ENCODE measurements at regions not wholly inside any gene's neighbourhood (a gene's known extent, or its start where the extent isn't known, plus 50 kb on each side); places are given as distances from the start of the nearest gene placed in this dataset.
"Not testable (repeated sequence)": the region's sequence is repeated elsewhere in the genome, so short reads cannot be mapped to it uniquely, and the experiment has no call there.

GRCh38 chr7:119300341-119300740 is 972.6 kb upstream of the KCND2 start:
- TF ChIP-seq POLR2A, POLR2AphosphoS5, TAF1, SPI1 (IDR thresholded peaks at IDR 0.05; ENCODE audit: low read depth, low read length): not testable (repeated sequence)
